Ishikawa (cell line): ENCODE measurements at regions not wholly inside any gene's neighbourhood (a gene's known extent, or its start where the extent isn't known, plus 50 kb on each side); places are given as distances from the start of the nearest gene placed in this dataset.

Source experiments
- CEBPB ChIP-seq: IDR thresholded peaks from 2 replicates; pipeline ENCODE4 v1.6.1; 2012
- CREB1 ChIP-seq: IDR thresholded peaks from 2 replicates; pipeline ENCODE4 v1.6.1; 2012; ENCODE audit warnings: low read depth
- EGR1 ChIP-seq: IDR thresholded peaks from 2 replicates; pipeline ENCODE4 v1.6.1; 2012
- EP300 ChIP-seq: IDR thresholded peaks from 2 replicates; pipeline ENCODE4 v1.6.1; 2012; ENCODE audit warnings: borderline replicate concordance
- FOXM1 ChIP-seq: IDR thresholded peaks from 2 replicates; pipeline ENCODE4 v1.6.1; 2012; ENCODE audit warnings: low read depth, borderline replicate concordance
- MAX ChIP-seq: IDR thresholded peaks from 2 replicates; pipeline ENCODE4 v1.6.1; 2012
- NFIC ChIP-seq: IDR thresholded peaks from 2 replicates; pipeline ENCODE4 v1.6.1; 2012
- RAD21 ChIP-seq: IDR thresholded peaks from 2 replicates; pipeline ENCODE4 v1.6.1; 2012; ENCODE audit warnings: low read depth
- TAF1 ChIP-seq: IDR thresholded peaks from 2 replicates; pipeline ENCODE4 v1.6.1; 2012; ENCODE audit warnings: low read depth, mild to moderate bottlenecking
- TCF12 ChIP-seq: IDR thresholded peaks from 2 replicates; pipeline ENCODE4 v1.6.1; 2012; ENCODE audit warnings: low read depth
- TEAD4 ChIP-seq: IDR thresholded peaks from 2 replicates; pipeline ENCODE4 v1.6.1; 2012
- USF1 ChIP-seq: IDR thresholded peaks from 2 replicates; pipeline ENCODE4 v1.6.1; 2012
- YY1 ChIP-seq: IDR thresholded peaks from 2 replicates; pipeline ENCODE4 v1.6.1; 2012; ENCODE audit warnings: low read depth
- ZBTB7A ChIP-seq: IDR thresholded peaks from 2 replicates; pipeline ENCODE4 v1.6.1; 2012; ENCODE audit warnings: low read depth
- TF ChIP-seq, protein P1 (sequence below): IDR thresholded peaks from 2 replicates; pipeline ENCODE4 v1.6.1; 2012; ENCODE audit warnings: low read depth, mild to moderate bottlenecking

GRCh38 chr13:70842062-70842644, 733.9 kb upstream of the KLHL1 start:
- TF ChIP-seq FOXM1: no peak
- no peak for TF ChIP-seq CEBPB
- no peak for TF ChIP-seq USF1
- TF ChIP-seq RAD21: no peak

GRCh38 chr13:70841240-70842061, 733.2 kb upstream of the KLHL1 start:
- TF ChIP-seq CREB1 (no peak), TAF1 (no peak), TEAD4 (no peak), FOXM1 (no peak), EP300 (no peak), RAD21 (no peak), MAX (no peak), USF1 (no peak), ZBTB7A (no peak), EGR1 (no peak), YY1 (no peak), TCF12 (no peak), CEBPB (no peak), NFIC (no peak)
- TF ChIP-seq, protein P1, sequence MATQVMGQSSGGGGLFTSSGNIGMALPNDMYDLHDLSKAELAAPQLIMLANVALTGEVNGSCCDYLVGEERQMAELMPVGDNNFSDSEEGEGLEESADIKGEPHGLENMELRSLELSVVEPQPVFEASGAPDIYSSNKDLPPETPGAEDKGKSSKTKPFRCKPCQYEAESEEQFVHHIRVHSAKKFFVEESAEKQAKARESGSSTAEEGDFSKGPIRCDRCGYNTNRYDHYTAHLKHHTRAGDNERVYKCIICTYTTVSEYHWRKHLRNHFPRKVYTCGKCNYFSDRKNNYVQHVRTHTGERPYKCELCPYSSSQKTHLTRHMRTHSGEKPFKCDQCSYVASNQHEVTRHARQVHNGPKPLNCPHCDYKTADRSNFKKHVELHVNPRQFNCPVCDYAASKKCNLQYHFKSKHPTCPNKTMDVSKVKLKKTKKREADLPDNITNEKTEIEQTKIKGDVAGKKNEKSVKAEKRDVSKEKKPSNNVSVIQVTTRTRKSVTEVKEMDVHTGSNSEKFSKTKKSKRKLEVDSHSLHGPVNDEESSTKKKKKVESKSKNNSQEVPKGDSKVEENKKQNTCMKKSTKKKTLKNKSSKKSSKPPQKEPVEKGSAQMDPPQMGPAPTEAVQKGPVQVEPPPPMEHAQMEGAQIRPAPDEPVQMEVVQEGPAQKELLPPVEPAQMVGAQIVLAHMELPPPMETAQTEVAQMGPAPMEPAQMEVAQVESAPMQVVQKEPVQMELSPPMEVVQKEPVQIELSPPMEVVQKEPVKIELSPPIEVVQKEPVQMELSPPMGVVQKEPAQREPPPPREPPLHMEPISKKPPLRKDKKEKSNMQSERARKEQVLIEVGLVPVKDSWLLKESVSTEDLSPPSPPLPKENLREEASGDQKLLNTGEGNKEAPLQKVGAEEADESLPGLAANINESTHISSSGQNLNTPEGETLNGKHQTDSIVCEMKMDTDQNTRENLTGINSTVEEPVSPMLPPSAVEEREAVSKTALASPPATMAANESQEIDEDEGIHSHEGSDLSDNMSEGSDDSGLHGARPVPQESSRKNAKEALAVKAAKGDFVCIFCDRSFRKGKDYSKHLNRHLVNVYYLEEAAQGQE: no peak

GRCh38 chr13:70835371-70835770, 727.1 kb upstream of the KLHL1 start:
- TF ChIP-seq YY1 (no peak), ZBTB7A (no peak), MAX (no peak)

DNA sequence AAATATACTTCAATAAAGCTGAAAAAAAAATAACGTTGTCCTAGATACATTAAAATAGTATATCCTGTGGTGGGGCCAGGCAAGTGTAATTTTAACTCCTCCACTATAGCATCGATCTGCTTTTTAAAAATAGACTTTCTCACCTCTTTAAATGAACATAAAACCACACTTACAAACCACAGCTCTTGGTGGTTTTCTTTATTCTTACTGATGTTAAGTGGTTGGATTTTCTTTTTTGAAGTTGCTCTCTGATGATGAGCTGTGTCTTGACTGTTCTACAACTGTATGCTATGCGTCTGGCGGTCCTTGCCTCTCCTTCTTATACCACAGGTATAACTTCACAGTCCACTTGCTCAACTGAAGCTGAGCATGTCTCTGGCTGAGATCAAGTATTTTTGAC, 721.5 kb upstream of the KLHL1 start:
- no peak for TF ChIP-seq FOXM1
- TF ChIP-seq, protein P1: no peak
- no peak for TF ChIP-seq RAD21
- TF ChIP-seq USF1: no peak
- TF ChIP-seq TAF1: no peak
- no peak for TF ChIP-seq TEAD4
- no peak for TF ChIP-seq ZBTB7A
- TF ChIP-seq EGR1: no peak
- no peak for TF ChIP-seq CREB1
- TF ChIP-seq NFIC: no peak
- no peak for TF ChIP-seq EP300
- TF ChIP-seq MAX: no peak
- no peak for TF ChIP-seq YY1
- TF ChIP-seq TCF12: no peak
- no peak for TF ChIP-seq CEBPB

- TF ChIP-seq CREB1: no peak
- no peak for TF ChIP-seq TEAD4
- no peak for TF ChIP-seq FOXM1
- no peak for TF ChIP-seq RAD21
- TF ChIP-seq MAX: no peak
- no peak for TF ChIP-seq EGR1
- no peak for TF ChIP-seq ZBTB7A
- no peak for TF ChIP-seq TCF12
- no peak for TF ChIP-seq YY1
- TF ChIP-seq EP300: no peak
- TF ChIP-seq USF1: no peak
- no peak for TF ChIP-seq TAF1
- TF ChIP-seq CEBPB: no peak
- TF ChIP-seq NFIC: no peak
- TF ChIP-seq, protein P1: no peak
Measured at GRCh38 chr13:70817576-70817975, 709.3 kb upstream of the KLHL1 start.
